ENCODE measurements at regions not wholly inside any gene's neighbourhood (a gene's known extent, or its start where the extent isn't known, plus 50 kb on each side); places are given as distances from the start of the nearest gene placed in this dataset.

DNA sequence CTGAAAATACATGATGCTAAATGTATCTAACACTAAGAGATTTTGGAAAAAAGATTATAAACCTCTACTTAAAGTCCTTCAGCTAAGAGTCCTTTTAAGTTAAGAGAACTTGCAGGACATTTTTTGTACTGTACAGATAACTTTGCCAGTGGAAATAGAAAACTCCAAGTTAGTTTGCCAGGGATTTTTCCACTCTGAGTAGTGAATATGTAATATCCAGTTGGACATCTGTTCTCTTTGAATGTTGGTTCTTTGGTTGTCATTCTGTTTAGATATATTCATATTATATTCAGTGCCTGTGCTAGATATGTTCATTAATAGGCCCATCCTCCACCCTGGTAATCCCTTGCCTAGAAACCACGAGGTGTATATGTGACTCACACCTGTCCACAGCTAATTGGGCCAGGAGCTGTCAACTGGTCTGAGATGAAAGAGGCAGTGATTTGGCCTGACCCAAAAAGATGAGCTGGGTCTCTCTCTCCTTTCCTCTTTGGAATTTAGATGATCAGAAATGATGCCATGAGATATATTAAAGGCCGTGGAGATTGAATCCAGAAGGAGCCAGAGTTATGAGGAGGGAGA, 261.0 kb upstream of the LRIG3 start:
- TF ChIP-seq EP300 (IDR thresholded peaks at IDR 0.05) (no peak), CTCF (IDR thresholded peaks at IDR 0.05) (no peak), POLR2AphosphoS5 (IDR thresholded peaks at IDR 0.05) (no peak)

Measured in stomach (tissue), 4 donors.